ENCODE measurements at regions not wholly inside any gene's neighbourhood (a gene's known extent, or its start where the extent isn't known, plus 50 kb on each side); places are given as distances from the start of the nearest gene placed in this dataset.
"Not testable (repeated sequence)": the region's sequence is repeated elsewhere in the genome, so short reads cannot be mapped to it uniquely, and the experiment has no call there.

- no peak for DNase-seq
Observed at GRCh38 chr16:35754391-35755369, 2295.3 kb downstream of the TP53TG3F start.

DNA sequence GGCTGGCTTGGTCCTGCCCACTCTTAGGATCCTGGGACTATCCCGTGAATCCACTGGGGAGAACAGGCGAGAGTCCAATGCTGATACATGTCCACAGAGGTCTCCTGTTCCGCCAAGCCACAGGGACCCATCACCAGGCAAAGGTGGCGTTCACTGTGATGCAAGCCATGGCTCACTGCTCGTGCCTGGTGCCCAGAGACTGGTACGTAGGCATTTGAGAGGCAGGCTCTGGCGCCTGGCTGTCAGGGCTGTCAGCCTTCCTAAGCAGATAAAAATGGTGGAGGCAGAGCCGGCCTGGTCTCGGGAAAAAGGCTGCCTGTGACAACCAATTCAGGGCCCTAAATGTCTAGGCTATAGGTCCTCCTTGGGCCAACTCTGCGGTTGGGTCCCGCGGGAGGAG lies 2329.0 kb downstream of the TP53TG3F start:
- no peak for DNase-seq

- DNase-seq, result no peak
Observed at GRCh38 chr16:35792516-35793285, 2333.3 kb downstream of the TP53TG3F start.

GRCh38 chr16:35793601-35794000 lies 2334.2 kb downstream of the TP53TG3F start:
- DNase-seq, result no peak

DNA sequence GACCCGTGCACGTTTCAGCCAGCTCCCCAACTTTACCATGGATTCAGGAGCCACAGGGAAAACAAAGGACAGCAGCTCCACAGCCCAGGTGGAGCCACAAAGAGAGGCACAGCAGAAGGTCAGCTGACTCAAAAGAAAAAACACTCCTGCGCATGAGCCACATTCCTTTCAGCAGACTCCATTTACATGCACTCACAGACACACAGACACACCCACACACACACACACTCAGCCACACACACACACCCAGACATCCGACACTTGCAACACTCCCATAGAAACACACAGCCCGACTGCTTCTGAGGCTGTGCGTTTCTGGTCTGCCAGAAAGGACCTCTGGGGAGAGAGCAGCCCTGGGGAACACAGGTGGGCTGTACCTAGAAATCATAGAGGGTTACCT lies 2335.5 kb downstream of the TP53TG3F start:
- DNase-seq, result peak; percentile 24

GRCh38 chr16:35795361-35796029 lies 2336.1 kb downstream of the TP53TG3F start:
- DNase-seq, result peak; percentile 59

GRCh38 chr16:35797811-35798210 lies 2338.4 kb downstream of the TP53TG3F start:
- no peak for DNase-seq

DNA sequence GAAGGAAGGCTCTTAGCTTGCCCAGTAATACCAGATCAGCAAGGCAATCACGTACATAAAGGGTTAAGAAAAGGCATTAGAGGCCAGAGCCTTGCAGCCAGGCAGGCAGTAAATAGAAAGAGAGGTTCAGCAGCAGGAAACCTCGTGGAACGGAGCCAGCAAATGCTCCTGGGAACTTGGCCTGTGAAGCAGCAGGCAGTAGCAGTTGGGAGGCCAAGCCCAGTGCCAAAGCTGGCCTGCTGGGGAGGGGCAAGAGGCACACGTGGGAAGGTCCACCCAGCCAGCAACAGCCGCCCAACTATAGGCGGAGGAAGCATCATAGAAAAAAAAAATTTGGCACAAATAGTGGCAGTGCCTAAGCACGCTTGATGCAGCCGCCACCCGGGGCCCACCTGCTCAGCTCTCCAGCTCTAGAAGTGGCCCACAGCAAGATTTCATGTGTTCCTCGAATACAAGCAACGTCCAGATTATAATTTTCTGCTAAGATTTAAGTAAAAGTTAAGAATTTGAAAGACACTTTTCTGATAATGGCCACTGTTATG lies 2339.5 kb downstream of the TP53TG3F start:
- peak; percentile 86 for DNase-seq

DNA sequence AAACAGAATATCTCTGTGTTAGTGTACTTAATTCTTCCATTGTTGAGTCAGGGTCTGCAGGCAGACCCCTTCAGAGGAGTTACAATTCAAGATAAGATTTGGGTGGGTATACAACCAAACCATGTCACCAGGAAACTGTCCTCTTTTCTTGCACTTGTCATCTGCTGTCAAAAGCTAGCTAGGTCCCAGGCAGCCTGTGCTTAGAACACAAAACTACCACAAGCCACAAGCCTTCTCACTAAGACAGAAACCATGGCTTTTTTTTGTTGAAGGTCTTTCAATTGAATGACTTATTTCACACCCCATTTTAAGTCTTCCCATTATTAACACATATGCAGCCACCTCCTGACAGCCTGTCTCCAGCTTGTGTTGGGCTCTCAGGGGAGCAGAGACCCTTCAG lies 2345.1 kb downstream of the TP53TG3F start:
- not testable (repeated sequence) for DNase-seq

GRCh38 chr16:35823342-35823741 lies 2363.9 kb downstream of the TP53TG3F start:
- no peak for DNase-seq

GRCh38 chr16:35841632-35842031 lies 2382.2 kb downstream of the TP53TG3F start:
- DNase-seq, result no peak

- no peak for DNase-seq
Observed at GRCh38 chr16:35862242-35862641, 2402.8 kb downstream of the TP53TG3F start.

- no peak for DNase-seq
Observed at GRCh38 chr16:35868630-35869029, 2409.2 kb downstream of the TP53TG3F start.

GRCh38 chr16:35873472-35873871 lies 2414.1 kb downstream of the TP53TG3F start:
- no peak for DNase-seq

DNA sequence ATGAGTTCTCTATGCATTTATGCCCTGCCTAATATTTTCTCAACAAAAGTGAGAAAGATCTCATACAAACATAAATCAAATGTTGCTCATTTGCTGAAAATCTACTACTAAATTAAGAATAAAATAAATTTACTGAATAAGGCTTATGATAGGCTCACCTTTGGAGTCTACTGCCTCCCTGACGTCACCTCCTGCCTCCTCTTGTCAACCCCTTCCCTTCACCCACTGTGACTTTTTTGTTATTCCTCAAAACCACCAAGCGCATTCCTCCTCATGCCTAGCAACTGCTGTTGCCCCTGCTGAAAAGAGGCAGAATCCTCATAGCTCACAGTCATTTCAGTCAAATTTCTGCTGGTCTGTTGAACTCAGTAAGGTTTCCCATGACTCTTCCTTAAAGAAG lies 2422.2 kb downstream of the TP53TG3F start:
- no peak for DNase-seq

- DNase-seq, result no peak
Observed at GRCh38 chr16:35906440-35906839, 2447.0 kb downstream of the TP53TG3F start.

DNA sequence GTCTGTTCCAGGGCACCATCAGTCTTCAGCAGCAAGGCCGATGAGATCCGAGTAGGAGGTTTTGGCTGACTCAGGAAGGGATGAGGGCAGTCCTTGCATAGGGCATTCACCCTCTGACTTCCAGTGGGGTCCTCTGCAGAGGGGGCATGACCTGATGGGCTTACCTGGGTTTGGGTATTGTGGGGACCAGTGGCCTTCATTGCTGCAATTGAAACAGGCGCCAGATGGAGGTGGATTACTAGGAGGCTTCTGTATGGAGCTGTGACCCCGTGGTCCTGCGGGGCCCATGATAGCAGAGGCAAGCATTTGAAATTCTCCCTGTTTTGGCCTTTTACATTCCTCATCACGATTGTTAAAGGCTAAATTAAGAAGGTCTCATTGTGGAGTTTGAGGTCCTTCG lies 2448.7 kb downstream of the TP53TG3F start:
- DNase-seq, result no peak

- DNase-seq, result no peak
Observed at GRCh38 chr16:35908942-35909341, 2449.5 kb downstream of the TP53TG3F start.

DNA sequence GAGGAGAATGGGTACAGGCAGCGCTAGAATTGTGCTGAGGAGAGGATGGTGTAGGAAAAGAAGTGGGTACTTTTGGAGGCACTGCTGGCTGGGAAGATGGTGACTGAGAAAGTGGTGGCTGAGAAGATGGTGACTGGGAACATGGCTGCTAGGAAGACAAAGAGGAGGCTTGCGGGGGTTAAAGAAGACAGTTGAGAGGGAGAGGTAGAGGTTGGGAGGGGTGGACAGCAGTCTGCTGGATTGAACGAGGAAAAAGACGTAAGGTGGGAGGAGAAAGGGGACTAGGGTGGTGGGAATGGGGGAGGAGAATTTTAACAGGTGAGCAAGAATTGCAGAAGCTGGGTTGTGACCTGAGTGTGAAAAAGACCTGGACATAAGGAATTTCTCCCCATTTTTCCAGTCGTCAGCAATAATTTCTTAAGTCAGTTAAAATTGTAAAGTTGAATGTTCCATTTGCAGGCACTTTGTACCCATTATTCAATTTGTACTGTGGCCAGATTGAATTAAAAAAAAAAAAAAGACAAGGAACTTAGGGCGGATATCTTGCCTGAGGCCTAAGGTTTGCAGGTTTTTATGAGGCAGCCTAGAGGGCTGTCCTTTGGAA lies 2450.0 kb downstream of the TP53TG3F start:
- no peak for DNase-seq

DNA sequence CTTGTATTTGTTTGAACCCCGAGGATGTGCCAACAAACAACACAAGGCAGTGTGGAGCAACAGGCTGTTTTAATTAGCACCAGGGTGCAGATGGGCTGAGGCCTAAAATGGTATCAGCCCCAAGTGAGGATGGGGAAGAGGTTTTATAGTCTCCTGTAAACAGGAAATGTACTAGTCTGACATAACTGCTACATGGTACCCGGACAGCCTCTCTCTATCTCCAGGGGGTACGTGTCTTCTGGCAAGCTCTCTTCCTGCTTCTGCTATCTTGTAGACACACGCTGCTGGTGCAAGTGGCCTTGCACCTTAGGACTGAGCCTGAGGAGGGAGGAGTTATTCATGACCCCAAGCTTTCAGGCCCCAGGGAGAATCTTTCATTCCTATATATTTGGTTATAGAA lies 2451.0 kb downstream of the TP53TG3F start:
- DNase-seq, result no peak

DNA sequence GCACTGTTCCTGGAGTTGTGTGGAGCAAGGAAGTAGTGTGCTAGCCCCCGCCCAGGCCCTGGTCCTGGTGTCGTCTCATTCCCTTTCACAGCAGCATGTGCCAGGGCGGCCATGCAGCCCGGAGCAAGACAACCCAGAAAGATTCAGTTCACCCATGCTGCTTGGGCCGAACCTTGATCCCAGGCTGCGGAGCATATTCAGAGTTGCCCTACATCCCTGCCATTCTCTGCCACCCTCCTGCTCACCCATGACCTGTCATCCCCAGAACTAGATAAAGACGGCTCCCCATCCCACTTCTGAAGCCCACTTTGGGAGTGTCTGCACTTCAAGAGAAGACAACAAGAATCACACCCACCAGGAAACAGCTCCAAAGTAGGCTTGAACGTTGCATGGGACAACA lies 2452.5 kb downstream of the TP53TG3F start:
- no peak for DNase-seq

DNA sequence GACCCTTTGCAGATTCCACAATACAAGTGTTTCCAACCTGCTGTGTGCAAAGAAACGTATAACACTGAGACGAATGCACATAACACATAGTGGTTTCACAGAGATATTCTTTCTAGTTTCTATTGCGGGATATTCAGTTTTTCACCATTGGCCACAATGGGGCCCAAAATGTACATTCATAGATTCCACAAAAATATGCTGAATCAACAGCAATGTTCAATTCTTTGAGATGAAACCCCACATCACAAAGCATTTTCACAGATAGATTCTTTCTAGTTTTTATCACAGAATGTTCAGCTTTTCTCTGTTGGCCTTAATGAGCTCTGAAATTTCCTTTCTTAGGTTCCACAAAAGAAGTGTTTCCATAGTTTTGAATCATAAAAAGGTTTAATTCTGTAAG lies 2472.3 kb downstream of the TP53TG3F start:
- DNase-seq, result no peak
